Activated B cell treated with CpG ODN at 0.5 μM for 24 hours (primary cell): ENCODE measurements at regions not wholly inside any gene's neighbourhood (a gene's known extent, or its start where the extent isn't known, plus 50 kb on each side); places are given as distances from the start of the nearest gene placed in this dataset.

Experiments
- ATAC-seq: fragments of 200-7000 bp; cut with Tn5 transposase; one replicate; pipeline ENCODE4 v1.10.0; 2021; ENCODE audit warnings: low read depth, mild to moderate bottlenecking, moderate library complexity
- CTCF ChIA-PET: fragments of 350-600 bp; sonication (Branson Sonifier 250); formaldehyde crosslinking; loops from one replicate; lab custom pipeline; 2021; ENCODE audit warnings: antibody characterized with exemption; lab: Charles Lee
- POLR2A ChIA-PET: fragments of 350-600 bp; sonication (Branson Sonifier 250); formaldehyde crosslinking; loops from one replicate; lab custom pipeline; 2021; ENCODE audit warnings: antibody characterized with exemption; lab: Charles Lee
- DNase-seq: peaks from one replicate; pipeline ENCODE4 v3.0.0; 2022
- H3K27ac Mint-ChIP-seq: one replicate; pipeline ENCODE4 v1.8.0; 2020; ENCODE audit warnings: mixed read lengths
- H3K27me3 Mint-ChIP-seq: one replicate; pipeline ENCODE4 v1.8.0; 2021; ENCODE audit warnings: mixed read lengths
- H3K36me3 Mint-ChIP-seq: one replicate; pipeline ENCODE4 v1.8.0; 2021; ENCODE audit warnings: low read depth, mixed read lengths
- H3K4me1 Mint-ChIP-seq: one replicate; pipeline ENCODE4 v1.8.0; 2021; ENCODE audit warnings: mixed read lengths
- H3K4me3 Mint-ChIP-seq: one replicate; pipeline ENCODE4 v1.8.0; 2020; ENCODE audit warnings: mild to moderate bottlenecking, mixed read lengths
- H3K9me3 Mint-ChIP-seq: one replicate; pipeline ENCODE4 v1.8.0; 2020; ENCODE audit warnings: mixed read lengths
- intact Hi-C: fragments of 100-400 bp; cut with micrococcal nuclease; formaldehyde crosslinking; loops from one replicate; pipeline ENCODE4 v1.15.1; 2024
- TF ChIP-seq, protein P1 (sequence below): fragments of 200-600 bp; IDR thresholded peaks from one replicate; pipeline ENCODE4 v1.8.0; 2022; ENCODE audit warnings: antibody characterized with exemption, mild to moderate bottlenecking

- peaks cover 25% of the 10 kb centered on the region for H3K27me3 Mint-ChIP-seq
- CTCF ChIA-PET = no interaction called here
- POLR2A ChIA-PET = no interaction called here
- ATAC-seq = no peak
- no peak overlapping the region for H3K4me3 Mint-ChIP-seq
- no peaks in the 10 kb centered on the region for H3K36me3 Mint-ChIP-seq
- no peaks in the 10 kb centered on the region for H3K4me1 Mint-ChIP-seq
- TF ChIP-seq, protein P1, sequence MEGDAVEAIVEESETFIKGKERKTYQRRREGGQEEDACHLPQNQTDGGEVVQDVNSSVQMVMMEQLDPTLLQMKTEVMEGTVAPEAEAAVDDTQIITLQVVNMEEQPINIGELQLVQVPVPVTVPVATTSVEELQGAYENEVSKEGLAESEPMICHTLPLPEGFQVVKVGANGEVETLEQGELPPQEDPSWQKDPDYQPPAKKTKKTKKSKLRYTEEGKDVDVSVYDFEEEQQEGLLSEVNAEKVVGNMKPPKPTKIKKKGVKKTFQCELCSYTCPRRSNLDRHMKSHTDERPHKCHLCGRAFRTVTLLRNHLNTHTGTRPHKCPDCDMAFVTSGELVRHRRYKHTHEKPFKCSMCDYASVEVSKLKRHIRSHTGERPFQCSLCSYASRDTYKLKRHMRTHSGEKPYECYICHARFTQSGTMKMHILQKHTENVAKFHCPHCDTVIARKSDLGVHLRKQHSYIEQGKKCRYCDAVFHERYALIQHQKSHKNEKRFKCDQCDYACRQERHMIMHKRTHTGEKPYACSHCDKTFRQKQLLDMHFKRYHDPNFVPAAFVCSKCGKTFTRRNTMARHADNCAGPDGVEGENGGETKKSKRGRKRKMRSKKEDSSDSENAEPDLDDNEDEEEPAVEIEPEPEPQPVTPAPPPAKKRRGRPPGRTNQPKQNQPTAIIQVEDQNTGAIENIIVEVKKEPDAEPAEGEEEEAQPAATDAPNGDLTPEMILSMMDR = no peak
- intact Hi-C loops = no loop called here
- no peak overlapping the region for H3K27ac Mint-ChIP-seq
- DNase-seq = no peak
- H3K9me3 Mint-ChIP-seq = no peaks in the 10 kb centered on the region
Measured at GRCh38 chr1:112312879-112313278, 83.1 kb upstream of the CTTNBP2NL start.

DNA sequence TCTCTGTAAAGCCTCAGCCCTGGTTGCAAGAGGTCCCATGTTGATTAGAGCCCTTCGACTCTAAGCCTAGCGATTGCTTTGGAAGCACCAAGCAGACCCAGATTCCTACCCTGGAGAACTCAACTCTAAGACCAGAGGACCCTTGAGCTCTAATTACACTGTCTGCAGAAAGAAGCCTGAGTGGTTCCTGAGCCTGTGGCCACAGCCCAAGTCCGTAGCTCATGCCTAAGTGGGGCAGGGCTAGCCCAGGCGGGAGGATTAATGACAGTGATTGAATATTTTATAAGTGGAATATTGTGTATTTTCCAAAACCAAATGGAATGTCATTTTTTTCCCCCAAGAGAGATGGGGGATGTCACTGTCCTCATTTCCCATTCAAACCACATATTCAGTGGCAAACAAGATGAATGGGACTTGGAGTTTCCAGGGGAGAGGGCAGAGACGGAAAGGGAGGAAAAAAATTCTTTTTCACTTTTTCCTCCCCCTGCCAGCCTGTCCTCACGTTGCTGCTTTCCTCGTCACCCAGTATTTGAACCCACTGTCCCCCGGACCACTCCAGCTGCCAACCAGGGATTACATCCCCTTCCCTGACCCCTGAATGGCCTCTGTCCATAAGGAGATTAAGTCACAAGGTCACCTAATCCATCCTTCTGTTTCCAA lies 79.6 kb upstream of the CTTNBP2NL start:
- Mint-ChIP-seq H3K4me1 (no peaks in the 10 kb centered on the region), H3K9me3 (no peaks in the 10 kb centered on the region), H3K36me3 (no peaks in the 10 kb centered on the region), H3K27me3 (peaks cover 23% of the 10 kb centered on the region), H3K4me3 (no peak overlapping the region), H3K27ac (no peak overlapping the region)
- TF ChIP-seq, protein P1 = no peak
- CTCF ChIA-PET = no interaction called here
- POLR2A ChIA-PET = no interaction called here
- DNase-seq (no peak), ATAC-seq (no peak)
- intact Hi-C loops = no loop called here

GRCh38 chr1:112317140-112317539 lies 78.9 kb upstream of the CTTNBP2NL start:
- TF ChIP-seq, protein P1 = no peak
- ChIA-PET CTCF (no interaction called here), POLR2A (no interaction called here)
- intact Hi-C loops = no loop called here
- H3K4me1 Mint-ChIP-seq = no peaks in the 10 kb centered on the region
- ATAC-seq (no peak), DNase-seq (no peak)
- no peak overlapping the region for H3K27ac Mint-ChIP-seq
- H3K27me3 Mint-ChIP-seq = peaks cover 24% of the 10 kb centered on the region
- no peak overlapping the region for H3K4me3 Mint-ChIP-seq
- H3K9me3 Mint-ChIP-seq = no peaks in the 10 kb centered on the region
- H3K36me3 Mint-ChIP-seq = no peaks in the 10 kb centered on the region

- POLR2A ChIA-PET = no interaction called here
- ATAC-seq (no peak), DNase-seq (no peak)
- H3K27ac Mint-ChIP-seq = no peak overlapping the region
- H3K9me3 Mint-ChIP-seq = no peaks in the 10 kb centered on the region
- H3K36me3 Mint-ChIP-seq = no peaks in the 10 kb centered on the region
- no peak overlapping the region for H3K4me3 Mint-ChIP-seq
- CTCF ChIA-PET = no interaction called here
- H3K4me1 Mint-ChIP-seq = no peaks in the 10 kb centered on the region
- TF ChIP-seq, protein P1 = no peak
- intact Hi-C loops = no loop called here
- peaks cover 26% of the 10 kb centered on the region for H3K27me3 Mint-ChIP-seq
Measured at GRCh38 chr1:112317611-112318062, 78.4 kb upstream of the CTTNBP2NL start.

- H3K4me1 Mint-ChIP-seq = no peaks in the 10 kb centered on the region
- no peaks in the 10 kb centered on the region for H3K9me3 Mint-ChIP-seq
- peaks cover 25% of the 10 kb centered on the region for H3K27me3 Mint-ChIP-seq
- H3K27ac Mint-ChIP-seq = no peak overlapping the region
- ChIA-PET POLR2A (no interaction called here), CTCF (interaction anchor here (0.6 kb wide), 1 partner anchor 12 kb away, joined by 3 read pairs; no protein-coding TSS in a partner anchor)
- no peak for DNase-seq
- intact Hi-C loops = no loop called here
- TF ChIP-seq, protein P1 = no peak
- no peak for ATAC-seq
- H3K36me3 Mint-ChIP-seq = no peaks in the 10 kb centered on the region
- H3K4me3 Mint-ChIP-seq = no peak overlapping the region
Measured at GRCh38 chr1:112318263-112318662, 77.8 kb upstream of the CTTNBP2NL start.
